Peyer's patch (tissue), 4 donors: ENCODE measurements at regions not wholly inside any gene's neighbourhood (a gene's known extent, or its start where the extent isn't known, plus 50 kb on each side); places are given as distances from the start of the nearest gene placed in this dataset.

ENCODE experiments used
- CTCF ChIP-seq, 6 experiments: fragments of 450-650 bp in 4 of 6; fragments of 200-600 bp in 2 of 6; sonication (generic) in 1 of 6; IDR thresholded peaks; one replicate each; pipeline ENCODE4 v1.5.1; 2017 to 2019; ENCODE audit warnings: antibody characterized with exemption in 6 of 6, mild to moderate bottlenecking in 3 of 6, moderate library complexity in 1 of 6
- POLR2A ChIP-seq, 2 donors: fragments of 450-650 bp; IDR thresholded peaks; one replicate each; pipeline ENCODE4 v1.5.1; 2017; ENCODE audit warnings: antibody characterized with exemption in 2 of 2, mild to moderate bottlenecking in 2 of 2, moderate library complexity in 2 of 2

GRCh38 chr6:21732731-21733130, 139.2 kb downstream of the SOX4 start:
- no peak for TF ChIP-seq CTCF (IDR thresholded peaks at IDR 0.05)
- no peak for TF ChIP-seq POLR2A (IDR thresholded peaks at IDR 0.05)
